ENCODE measurements at regions not wholly inside any gene's neighbourhood (a gene's known extent, or its start where the extent isn't known, plus 50 kb on each side); places are given as distances from the start of the nearest gene placed in this dataset.

GRCh38 chr15:77819048-77819850 is 186.5 kb upstream of the LINGO1 start:
- no peak for DNase-seq

GRCh38 chr15:77818484-77819047 is 185.9 kb upstream of the LINGO1 start:
- DNase-seq, result no peak

- no peak for DNase-seq
These were observed 184.7 kb upstream of the LINGO1 start for GRCh38 chr15:77817434-77817833.

GRCh38 chr15:77816983-77817382 is 184.3 kb upstream of the LINGO1 start:
- no peak for DNase-seq

DNA sequence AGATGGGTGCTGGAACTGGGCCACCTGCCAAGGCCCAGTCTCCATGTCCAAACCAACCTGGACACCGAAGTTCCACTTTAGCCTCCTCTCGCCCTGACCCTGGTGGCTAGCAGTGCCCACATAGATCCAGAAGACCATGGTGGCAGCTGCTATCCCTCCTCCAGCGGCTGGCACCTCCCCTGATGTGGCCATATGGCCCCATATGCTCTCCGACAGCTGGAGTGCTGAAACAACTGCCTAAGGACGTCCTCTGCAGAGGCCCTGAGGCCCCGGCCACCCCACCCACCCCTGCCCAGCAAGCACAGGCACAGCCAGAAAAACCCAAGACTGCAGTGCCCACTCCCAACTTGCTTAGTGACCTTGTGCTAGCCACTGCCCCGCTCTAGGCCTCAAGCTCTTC is 182.3 kb upstream of the LINGO1 start:
- no peak for DNase-seq

GRCh38 chr15:77812664-77813063 is 180.0 kb upstream of the LINGO1 start:
- no peak for DNase-seq

DNA sequence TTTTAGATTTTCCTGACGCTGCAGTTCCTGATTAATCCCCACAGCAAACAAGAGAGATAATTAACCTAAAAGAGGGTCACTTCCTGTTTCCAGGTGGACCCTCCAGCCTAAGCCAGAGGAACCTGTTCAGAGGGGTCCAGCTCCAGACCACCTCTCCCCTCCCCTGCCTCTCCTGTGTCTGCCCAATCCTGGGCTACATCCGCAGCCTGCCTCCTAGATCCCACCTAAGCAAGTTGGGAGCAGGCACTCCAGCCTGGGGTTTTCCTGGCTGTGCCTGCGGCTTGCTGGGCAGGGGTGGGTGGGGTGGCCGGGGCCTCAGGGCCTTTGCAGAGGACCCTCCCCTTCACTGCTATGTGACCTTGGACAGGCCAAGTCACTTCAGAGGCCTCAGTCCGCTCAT is 178.6 kb upstream of the LINGO1 start:
- no peak for DNase-seq

- DNase-seq, result no peak
These were observed 177.4 kb upstream of the LINGO1 start for GRCh38 chr15:77810130-77810571.

- no peak for DNase-seq
These were observed 176.0 kb upstream of the LINGO1 start for GRCh38 chr15:77808581-77809177.

DNA sequence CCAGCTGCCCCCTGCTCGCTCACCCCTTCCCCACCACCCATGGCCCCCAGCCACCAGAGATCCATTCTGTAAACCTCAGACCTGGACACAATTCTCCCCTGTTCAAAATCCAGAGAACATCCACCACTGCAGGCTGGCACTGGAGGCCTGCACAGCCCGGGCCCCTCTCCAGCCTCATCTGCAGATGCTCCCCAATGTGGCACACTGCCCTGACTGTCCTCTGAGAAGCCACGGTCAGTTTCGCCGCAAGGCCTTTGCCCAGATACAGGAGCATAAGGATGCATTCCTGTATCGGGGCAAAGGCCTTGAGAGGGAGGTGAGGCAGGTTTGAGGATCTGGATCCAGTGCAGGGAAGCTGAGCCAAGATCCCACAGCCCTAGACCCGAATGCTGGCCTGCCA is 175.4 kb upstream of the LINGO1 start:
- DNase-seq, result no peak

DNA sequence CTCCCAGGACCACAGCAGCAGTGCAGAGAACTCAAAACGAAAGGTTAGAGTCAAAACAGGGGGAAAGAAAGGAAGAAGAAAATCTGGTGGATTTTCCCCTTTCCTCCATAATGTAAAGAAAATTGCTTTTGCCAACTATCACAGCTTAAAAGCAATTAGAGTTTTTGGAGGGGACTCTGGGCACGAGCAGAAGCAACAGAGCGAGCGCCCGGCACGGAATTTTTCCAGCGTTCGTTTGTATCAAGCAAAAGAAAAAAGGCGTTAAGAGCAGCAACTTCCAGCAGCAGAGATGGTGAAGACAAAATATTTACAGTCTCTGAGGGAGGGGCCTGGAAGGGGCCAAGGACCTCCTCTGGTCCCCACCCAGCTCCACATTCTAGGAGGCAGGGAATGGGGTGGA is 174.9 kb upstream of the LINGO1 start:
- DNase-seq, result no peak

GRCh38 chr15:77807115-77807514 is 174.4 kb upstream of the LINGO1 start:
- no peak for DNase-seq

DNA sequence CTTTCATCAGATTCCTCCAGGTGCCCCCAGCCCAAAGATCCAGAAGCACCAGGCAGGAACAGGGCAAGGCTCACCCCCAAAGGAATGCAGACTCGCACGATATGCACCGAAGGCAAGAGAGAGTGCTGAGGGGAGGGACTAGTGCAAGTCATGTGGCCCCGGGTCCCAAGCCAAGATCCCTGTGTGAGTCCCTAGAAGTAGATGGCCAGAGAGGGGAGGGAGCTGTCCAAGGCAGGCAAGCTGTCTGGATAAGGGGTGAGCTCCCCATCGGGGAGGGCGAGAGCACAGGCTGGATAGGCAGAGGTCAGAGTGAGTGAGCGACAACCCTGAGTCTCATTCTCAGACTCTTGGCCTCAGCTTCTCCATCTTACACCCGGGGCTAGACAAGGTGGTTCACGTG is 171.5 kb upstream of the LINGO1 start:
- no peak for DNase-seq

DNA sequence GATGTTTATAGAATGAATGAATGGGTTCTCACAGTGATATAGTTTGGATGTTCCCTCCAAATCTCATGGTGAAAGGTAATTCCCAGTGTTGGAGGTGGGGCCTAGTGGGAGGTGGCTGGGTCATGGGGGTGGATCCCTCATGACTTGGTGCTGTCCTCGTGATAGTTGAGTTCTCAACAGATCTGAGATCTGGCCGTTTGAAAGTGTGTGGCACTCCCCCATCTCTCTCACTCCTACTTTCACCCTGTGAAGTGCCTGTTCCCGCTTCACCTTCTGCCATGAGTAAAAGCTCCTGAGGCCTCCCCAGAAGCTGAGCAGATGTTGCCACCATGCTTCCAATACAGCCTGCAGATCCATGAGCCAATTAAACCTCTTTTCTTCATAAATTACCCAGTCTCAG is 170.8 kb upstream of the LINGO1 start:
- DNase-seq, result no peak

GRCh38 chr15:77800305-77800704 is 167.6 kb upstream of the LINGO1 start:
- DNase-seq, result no peak

- DNase-seq, result no peak
These were observed 166.1 kb upstream of the LINGO1 start for GRCh38 chr15:77798847-77799246.

- DNase-seq, result no peak
These were observed 165.6 kb upstream of the LINGO1 start for GRCh38 chr15:77798151-77798835.

DNA sequence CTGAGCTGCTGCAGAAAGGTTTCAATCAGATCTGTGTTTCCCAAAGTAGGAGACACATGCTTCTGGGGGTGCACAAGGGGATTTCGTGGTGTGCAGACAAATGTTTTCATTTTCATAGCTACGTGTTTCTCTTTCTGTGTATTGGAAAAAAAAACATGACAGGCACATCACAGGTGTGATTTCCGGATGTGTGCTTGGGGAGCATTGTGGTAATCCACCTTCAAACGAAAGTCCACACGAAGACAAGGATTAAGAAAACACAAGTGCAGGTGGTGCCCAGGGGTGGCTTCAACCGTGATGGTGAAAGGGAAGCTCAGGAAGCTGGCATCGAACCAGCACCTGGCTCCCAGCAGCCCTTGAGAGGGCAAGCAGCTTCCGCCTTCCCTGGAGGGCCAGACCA is 164.6 kb upstream of the LINGO1 start:
- DNase-seq, result no peak

DNA sequence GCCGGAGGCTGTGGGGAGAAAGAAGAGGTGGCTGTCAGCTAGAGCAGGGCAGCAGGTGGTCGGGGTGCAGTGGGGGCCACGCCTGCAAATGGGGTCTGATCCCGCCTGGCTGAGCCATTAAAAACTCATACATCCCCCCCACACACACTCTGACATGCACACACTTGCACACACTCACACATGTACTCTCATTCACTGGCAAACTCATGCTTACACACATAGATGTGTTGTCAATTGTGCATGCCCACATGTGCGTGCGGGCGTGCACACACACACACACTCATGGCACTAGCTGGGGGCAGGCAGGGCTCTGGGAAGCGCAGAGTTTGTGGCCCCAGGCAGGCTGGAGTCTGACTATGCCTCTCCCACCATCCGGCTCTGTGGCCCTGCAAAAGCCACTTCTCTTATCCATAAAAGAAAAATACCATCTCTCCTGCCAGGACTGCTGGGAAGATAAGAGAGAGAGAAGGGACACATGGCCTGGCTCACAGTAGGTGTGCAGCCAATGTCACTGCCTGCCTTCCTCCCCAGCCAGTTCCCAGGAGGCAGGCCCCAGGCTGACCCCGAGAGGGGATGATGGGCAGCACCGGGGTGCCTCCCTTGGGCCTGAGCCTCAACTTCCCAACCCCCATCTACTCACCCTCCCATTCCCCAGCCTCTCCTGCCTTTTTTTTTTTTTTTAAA is 163.5 kb upstream of the LINGO1 start:
- no peak for DNase-seq

GRCh38 chr15:77795446-77795845 is 162.7 kb upstream of the LINGO1 start:
- no peak for DNase-seq

- no peak for DNase-seq
These were observed 159.2 kb upstream of the LINGO1 start for GRCh38 chr15:77791941-77792340.

DNA sequence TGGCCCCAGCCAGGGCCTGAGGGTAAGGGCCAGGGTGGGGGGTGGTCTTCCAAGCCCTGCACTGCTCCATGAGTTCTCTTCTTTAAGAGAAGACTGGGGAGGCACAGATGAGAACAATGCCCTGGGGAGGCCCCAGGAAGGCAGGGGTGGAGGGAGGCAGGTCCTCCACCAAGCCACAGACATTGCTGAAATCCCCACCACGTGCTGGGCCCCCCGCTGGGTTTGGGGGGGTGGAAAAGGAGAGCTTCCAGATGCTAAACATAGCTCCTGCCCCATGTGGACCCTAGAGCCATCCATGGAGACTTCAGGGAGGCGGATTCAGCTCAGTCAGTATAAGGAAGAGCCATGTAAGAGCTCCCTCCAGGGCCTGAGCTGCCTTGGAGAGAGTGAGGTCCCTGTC is 157.8 kb upstream of the LINGO1 start:
- no peak for DNase-seq

- no peak for DNase-seq
These were observed 154.2 kb upstream of the LINGO1 start for GRCh38 chr15:77786956-77787355.

Data from activated CD4-positive, alpha-beta T cell treated with anti-CD3 and anti-CD28 coated beads, Interleukin-2, amount 50 U/mL, for 48 hours (primary cell).